Tibial nerve (tissue), 4 donors: ENCODE measurements at regions not wholly inside any gene's neighbourhood (a gene's known extent, or its start where the extent isn't known, plus 50 kb on each side); places are given as distances from the start of the nearest gene placed in this dataset.

Source experiments
- EP300 ChIP-seq, 2 donors: sonication (generic); formaldehyde crosslinking; IDR thresholded peaks; one replicate each; pipeline ENCODE4 v1.6.1; 2017; ENCODE audit warnings: antibody characterized with exemption in 2 of 2, mild to moderate bottlenecking in 1 of 2
- TF ChIP-seq, protein P1 (sequence below), 5 experiments: fragments of 200-600 bp in 3 of 5; fragments of 450-650 bp in 2 of 5; sonication (generic) in 3 of 5; IDR thresholded peaks; one replicate each; pipeline ENCODE4 v1.5.1; 2016 to 2019; ENCODE audit warnings: antibody characterized with exemption in 5 of 5, mild to moderate bottlenecking in 3 of 5, moderate library complexity in 2 of 5

DNA sequence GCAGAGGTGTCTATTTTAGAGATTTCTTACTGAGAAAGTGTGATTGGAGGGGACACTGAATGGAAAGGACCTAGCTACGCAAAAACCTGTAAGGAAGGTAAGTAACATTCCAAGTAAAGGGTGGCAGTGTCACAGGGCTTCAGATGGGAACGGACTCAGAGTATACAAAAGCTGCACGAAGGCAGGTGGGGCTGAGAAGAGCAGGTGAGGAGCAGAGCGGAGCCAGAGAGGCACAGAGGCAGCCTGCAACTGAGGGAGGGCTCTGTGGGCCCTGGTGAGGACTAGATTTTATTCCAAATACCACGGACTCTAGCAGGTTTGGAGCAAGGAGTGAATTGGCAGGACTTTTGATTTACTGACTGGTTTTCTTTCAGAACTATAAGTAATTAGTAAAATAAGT lies 331.3 kb upstream of the PKDCC start:
- TF ChIP-seq, protein P1, sequence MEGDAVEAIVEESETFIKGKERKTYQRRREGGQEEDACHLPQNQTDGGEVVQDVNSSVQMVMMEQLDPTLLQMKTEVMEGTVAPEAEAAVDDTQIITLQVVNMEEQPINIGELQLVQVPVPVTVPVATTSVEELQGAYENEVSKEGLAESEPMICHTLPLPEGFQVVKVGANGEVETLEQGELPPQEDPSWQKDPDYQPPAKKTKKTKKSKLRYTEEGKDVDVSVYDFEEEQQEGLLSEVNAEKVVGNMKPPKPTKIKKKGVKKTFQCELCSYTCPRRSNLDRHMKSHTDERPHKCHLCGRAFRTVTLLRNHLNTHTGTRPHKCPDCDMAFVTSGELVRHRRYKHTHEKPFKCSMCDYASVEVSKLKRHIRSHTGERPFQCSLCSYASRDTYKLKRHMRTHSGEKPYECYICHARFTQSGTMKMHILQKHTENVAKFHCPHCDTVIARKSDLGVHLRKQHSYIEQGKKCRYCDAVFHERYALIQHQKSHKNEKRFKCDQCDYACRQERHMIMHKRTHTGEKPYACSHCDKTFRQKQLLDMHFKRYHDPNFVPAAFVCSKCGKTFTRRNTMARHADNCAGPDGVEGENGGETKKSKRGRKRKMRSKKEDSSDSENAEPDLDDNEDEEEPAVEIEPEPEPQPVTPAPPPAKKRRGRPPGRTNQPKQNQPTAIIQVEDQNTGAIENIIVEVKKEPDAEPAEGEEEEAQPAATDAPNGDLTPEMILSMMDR (IDR thresholded peaks at IDR 0.05) = no peak
- no peak for TF ChIP-seq EP300 (IDR thresholded peaks at IDR 0.05)
